ENCODE measurements at regions not wholly inside any gene's neighbourhood (a gene's known extent, or its start where the extent isn't known, plus 50 kb on each side); places are given as distances from the start of the nearest gene placed in this dataset.

DNA sequence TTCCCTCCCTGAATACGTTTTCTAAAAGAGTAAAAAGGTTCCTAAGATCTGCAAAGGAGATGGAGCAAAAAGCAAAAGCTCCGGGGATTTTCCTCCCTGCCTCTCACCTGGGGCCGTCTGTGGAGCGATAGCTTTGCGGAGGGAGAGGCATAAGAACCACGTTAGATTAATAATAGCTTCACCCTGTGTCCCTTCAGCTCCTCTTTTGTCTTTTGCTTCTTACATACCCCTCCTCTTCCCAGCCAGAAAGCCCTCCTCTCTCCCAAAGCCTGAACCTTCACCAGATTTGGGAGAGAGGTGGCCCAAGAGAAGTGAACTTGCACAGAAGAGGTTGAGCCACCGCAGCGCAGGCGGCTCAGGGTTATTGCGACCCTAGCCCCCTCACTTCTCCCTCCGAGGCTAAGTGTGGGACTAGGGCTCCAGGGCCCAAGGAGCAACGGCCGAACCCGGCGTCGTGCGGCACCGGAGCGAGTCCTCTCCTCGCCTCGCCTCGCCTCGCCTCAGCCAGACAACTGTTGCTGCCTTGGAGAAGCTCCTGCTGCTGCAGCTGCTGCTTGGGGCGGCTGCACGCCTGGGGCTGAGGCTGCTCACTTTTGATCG is 97.6 kb upstream of the HSD17B12 start:
- H3K27ac ChIP-seq (ENCODE audit: low read depth in 1 of 2, low read length in 2 of 2): no peak overlapping the region
- no peak overlapping the region for H3K9ac ChIP-seq (ENCODE audit: low read depth in 1 of 2, low read length in 2 of 2)
- DNase-seq (ENCODE audit: low spot score): no peak
- no peaks in the 10 kb centered on the region for H3K36me3 ChIP-seq (ENCODE audit: control insufficient read depth in 4 of 4, insufficient read depth in 3 of 4, low read depth in 1 of 4, low read length in 3 of 4)
- H3K27me3 ChIP-seq (ENCODE audit: control insufficient read depth in 4 of 4, insufficient read depth in 4 of 4, low read length in 3 of 4): peaks cover 0 to 18% (median 10%) of the 10 kb centered on the region in 4 donors
- WGBS: 23% methylated on average over 26 of the region's 26 CpGs
- no peak overlapping the region for H3K4me3 ChIP-seq (ENCODE audit: low read depth in 1 of 3, low read length in 3 of 3)
- H3K9me3 ChIP-seq (ENCODE audit: control insufficient read depth in 4 of 4, low read length in 3 of 4): no peaks in the 10 kb centered on the region
- TF ChIP-seq SP1 (IDR thresholded peaks at IDR 0.05) (no peak), HNF4G (IDR thresholded peaks at IDR 0.05) (no peak), YY1 (IDR thresholded peaks at IDR 0.05) (no peak), NR2F2 (IDR thresholded peaks at IDR 0.05) (no peak), JUND (IDR thresholded peaks at IDR 0.05) (no peak), RAD21 (IDR thresholded peaks at IDR 0.05) (no peak), RXRA (IDR thresholded peaks at IDR 0.05) (no peak), GABPA (IDR thresholded peaks at IDR 0.05 in 1 of 2, conservative IDR thresholded peaks at IDR 0.05 in 1 of 2) (no peak), FOXA1 (IDR thresholded peaks at IDR 0.05) (no peak)
- TF ChIP-seq, protein P1, sequence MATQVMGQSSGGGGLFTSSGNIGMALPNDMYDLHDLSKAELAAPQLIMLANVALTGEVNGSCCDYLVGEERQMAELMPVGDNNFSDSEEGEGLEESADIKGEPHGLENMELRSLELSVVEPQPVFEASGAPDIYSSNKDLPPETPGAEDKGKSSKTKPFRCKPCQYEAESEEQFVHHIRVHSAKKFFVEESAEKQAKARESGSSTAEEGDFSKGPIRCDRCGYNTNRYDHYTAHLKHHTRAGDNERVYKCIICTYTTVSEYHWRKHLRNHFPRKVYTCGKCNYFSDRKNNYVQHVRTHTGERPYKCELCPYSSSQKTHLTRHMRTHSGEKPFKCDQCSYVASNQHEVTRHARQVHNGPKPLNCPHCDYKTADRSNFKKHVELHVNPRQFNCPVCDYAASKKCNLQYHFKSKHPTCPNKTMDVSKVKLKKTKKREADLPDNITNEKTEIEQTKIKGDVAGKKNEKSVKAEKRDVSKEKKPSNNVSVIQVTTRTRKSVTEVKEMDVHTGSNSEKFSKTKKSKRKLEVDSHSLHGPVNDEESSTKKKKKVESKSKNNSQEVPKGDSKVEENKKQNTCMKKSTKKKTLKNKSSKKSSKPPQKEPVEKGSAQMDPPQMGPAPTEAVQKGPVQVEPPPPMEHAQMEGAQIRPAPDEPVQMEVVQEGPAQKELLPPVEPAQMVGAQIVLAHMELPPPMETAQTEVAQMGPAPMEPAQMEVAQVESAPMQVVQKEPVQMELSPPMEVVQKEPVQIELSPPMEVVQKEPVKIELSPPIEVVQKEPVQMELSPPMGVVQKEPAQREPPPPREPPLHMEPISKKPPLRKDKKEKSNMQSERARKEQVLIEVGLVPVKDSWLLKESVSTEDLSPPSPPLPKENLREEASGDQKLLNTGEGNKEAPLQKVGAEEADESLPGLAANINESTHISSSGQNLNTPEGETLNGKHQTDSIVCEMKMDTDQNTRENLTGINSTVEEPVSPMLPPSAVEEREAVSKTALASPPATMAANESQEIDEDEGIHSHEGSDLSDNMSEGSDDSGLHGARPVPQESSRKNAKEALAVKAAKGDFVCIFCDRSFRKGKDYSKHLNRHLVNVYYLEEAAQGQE (IDR thresholded peaks at IDR 0.05): no peak
- TF ChIP-seq, protein P2, sequence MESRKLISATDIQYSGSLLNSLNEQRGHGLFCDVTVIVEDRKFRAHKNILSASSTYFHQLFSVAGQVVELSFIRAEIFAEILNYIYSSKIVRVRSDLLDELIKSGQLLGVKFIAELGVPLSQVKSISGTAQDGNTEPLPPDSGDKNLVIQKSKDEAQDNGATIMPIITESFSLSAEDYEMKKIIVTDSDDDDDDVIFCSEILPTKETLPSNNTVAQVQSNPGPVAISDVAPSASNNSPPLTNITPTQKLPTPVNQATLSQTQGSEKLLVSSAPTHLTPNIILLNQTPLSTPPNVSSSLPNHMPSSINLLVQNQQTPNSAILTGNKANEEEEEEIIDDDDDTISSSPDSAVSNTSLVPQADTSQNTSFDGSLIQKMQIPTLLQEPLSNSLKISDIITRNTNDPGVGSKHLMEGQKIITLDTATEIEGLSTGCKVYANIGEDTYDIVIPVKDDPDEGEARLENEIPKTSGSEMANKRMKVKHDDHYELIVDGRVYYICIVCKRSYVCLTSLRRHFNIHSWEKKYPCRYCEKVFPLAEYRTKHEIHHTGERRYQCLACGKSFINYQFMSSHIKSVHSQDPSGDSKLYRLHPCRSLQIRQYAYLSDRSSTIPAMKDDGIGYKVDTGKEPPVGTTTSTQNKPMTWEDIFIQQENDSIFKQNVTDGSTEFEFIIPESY (IDR thresholded peaks at IDR 0.05): no peak
- peaks cover 4 to 30% (median 22%) of the 10 kb centered on the region in 4 donors for H3K4me1 ChIP-seq (ENCODE audit: control insufficient read depth in 4 of 4, insufficient read depth in 4 of 4, low read length in 3 of 4)

DNA sequence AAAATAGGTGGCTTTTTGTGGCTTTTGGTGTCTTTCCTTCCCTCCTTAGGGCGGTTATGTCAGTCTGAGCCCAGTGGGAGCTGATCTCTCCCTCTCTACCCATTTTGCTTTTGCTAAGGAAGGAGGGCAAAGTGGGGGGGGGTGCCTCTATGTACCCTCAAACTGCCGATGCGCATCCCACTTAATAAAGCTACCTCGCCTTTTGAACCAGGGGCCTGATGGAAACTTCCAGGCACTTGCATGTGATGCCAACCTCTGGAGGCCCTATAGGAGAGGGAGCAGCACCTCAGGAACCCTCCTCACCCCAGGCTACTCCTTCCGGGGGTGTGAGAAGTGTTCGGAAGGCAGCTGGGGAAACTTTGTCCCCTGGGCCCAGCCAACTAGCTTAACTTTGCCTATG is 97.0 kb upstream of the HSD17B12 start:
- H3K4me3 ChIP-seq (ENCODE audit: low read depth in 1 of 3, low read length in 3 of 3): no peak overlapping the region
- DNase-seq (ENCODE audit: low spot score): no peak
- no peak overlapping the region for H3K9ac ChIP-seq (ENCODE audit: low read depth in 1 of 2, low read length in 2 of 2)
- no peak overlapping the region for H3K27ac ChIP-seq (ENCODE audit: low read depth in 1 of 2, low read length in 2 of 2)
- 25% methylated on average over 6 of the region's 6 CpGs for WGBS
- H3K9me3 ChIP-seq (ENCODE audit: control insufficient read depth in 4 of 4, low read length in 3 of 4): no peaks in the 10 kb centered on the region
- no peaks in the 10 kb centered on the region for H3K36me3 ChIP-seq (ENCODE audit: control insufficient read depth in 4 of 4, insufficient read depth in 3 of 4, low read depth in 1 of 4, low read length in 3 of 4)
- peaks cover 4 to 30% (median 22%) of the 10 kb centered on the region in 4 donors for H3K4me1 ChIP-seq (ENCODE audit: control insufficient read depth in 4 of 4, insufficient read depth in 4 of 4, low read length in 3 of 4)
- H3K27me3 ChIP-seq (ENCODE audit: control insufficient read depth in 4 of 4, insufficient read depth in 4 of 4, low read length in 3 of 4): peaks cover 0 to 18% (median 9%) of the 10 kb centered on the region in 4 donors
- no peak for TF ChIP-seq HNF4A (conservative IDR thresholded peaks at IDR 0.05)
- no peak for TF ChIP-seq GABPA (IDR thresholded peaks at IDR 0.05 in 1 of 2, conservative IDR thresholded peaks at IDR 0.05 in 1 of 2)
- no peak for TF ChIP-seq HNF4G (IDR thresholded peaks at IDR 0.05)
- TF ChIP-seq EGR1 (IDR thresholded peaks at IDR 0.05; ENCODE audit: low read depth in 2 of 2): no peak
- TF ChIP-seq, protein P3, sequence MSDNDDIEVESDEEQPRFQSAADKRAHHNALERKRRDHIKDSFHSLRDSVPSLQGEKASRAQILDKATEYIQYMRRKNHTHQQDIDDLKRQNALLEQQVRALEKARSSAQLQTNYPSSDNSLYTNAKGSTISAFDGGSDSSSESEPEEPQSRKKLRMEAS (IDR thresholded peaks at IDR 0.05): no peak
- no peak for TF ChIP-seq JUND (IDR thresholded peaks at IDR 0.05)
- TF ChIP-seq, protein P1 (IDR thresholded peaks at IDR 0.05): no peak
- no peak for TF ChIP-seq SP1 (IDR thresholded peaks at IDR 0.05)
- no peak for TF ChIP-seq FOXA1 (IDR thresholded peaks at IDR 0.05)
- TF ChIP-seq, protein P4, sequence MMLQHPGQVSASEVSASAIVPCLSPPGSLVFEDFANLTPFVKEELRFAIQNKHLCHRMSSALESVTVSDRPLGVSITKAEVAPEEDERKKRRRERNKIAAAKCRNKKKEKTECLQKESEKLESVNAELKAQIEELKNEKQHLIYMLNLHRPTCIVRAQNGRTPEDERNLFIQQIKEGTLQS (IDR thresholded peaks at IDR 0.05): no peak
- no peak for TF ChIP-seq TAF1 (conservative IDR thresholded peaks at IDR 0.05)
- TF ChIP-seq, protein P5, sequence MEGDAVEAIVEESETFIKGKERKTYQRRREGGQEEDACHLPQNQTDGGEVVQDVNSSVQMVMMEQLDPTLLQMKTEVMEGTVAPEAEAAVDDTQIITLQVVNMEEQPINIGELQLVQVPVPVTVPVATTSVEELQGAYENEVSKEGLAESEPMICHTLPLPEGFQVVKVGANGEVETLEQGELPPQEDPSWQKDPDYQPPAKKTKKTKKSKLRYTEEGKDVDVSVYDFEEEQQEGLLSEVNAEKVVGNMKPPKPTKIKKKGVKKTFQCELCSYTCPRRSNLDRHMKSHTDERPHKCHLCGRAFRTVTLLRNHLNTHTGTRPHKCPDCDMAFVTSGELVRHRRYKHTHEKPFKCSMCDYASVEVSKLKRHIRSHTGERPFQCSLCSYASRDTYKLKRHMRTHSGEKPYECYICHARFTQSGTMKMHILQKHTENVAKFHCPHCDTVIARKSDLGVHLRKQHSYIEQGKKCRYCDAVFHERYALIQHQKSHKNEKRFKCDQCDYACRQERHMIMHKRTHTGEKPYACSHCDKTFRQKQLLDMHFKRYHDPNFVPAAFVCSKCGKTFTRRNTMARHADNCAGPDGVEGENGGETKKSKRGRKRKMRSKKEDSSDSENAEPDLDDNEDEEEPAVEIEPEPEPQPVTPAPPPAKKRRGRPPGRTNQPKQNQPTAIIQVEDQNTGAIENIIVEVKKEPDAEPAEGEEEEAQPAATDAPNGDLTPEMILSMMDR (IDR thresholded peaks at IDR 0.05; ENCODE audit: low read depth, low read length, missing input control): no peak
- no peak for TF ChIP-seq YY1 (IDR thresholded peaks at IDR 0.05)
- TF ChIP-seq NR2F2 (IDR thresholded peaks at IDR 0.05): no peak
- no peak for TF ChIP-seq FOXA2 (IDR thresholded peaks at IDR 0.05)
- TF ChIP-seq, protein P2 (IDR thresholded peaks at IDR 0.05): no peak
- no peak for TF ChIP-seq RXRA (IDR thresholded peaks at IDR 0.05)

All from liver (tissue), 8 donors.